Activated CD4-positive, alpha-beta T cell treated with anti-CD3 and anti-CD28 coated beads, Interleukin-10, Interleukin-2, amounts not matched to agents 100 ng/mL and 50 ng/mL, durations not matched to agents 16 hours and 8 hours (primary cell): ENCODE measurements at regions not wholly inside any gene's neighbourhood (a gene's known extent, or its start where the extent isn't known, plus 50 kb on each side); places are given as distances from the start of the nearest gene placed in this dataset.
A peak's percentile ranks its signal among the peaks of the same experiment; 100 is the strongest.
"Not testable (repeated sequence)": the region's sequence is repeated elsewhere in the genome, so short reads cannot be mapped to it uniquely, and the experiment has no call there.

Experiments
- DNase-seq: peaks from one replicate; pipeline ENCODE4 v3.0.0-alpha.2; 2020

GRCh38 chr11:37969336-37969735, 1371.3 kb upstream of the RAG2 start:
- DNase-seq, result not testable (repeated sequence)

GRCh38 chr11:37968148-37968547, 1370.1 kb upstream of the RAG2 start:
- DNase-seq, result no peak

- DNase-seq, result no peak
Observed at GRCh38 chr11:37967635-37968034, 1369.6 kb upstream of the RAG2 start.

- no peak for DNase-seq
Observed at GRCh38 chr11:37963440-37963839, 1365.4 kb upstream of the RAG2 start.

GRCh38 chr11:37957717-37958116, 1359.7 kb upstream of the RAG2 start:
- DNase-seq, result no peak

- DNase-seq, result no peak
Observed at GRCh38 chr11:37951996-37952395, 1354.0 kb upstream of the RAG2 start.

GRCh38 chr11:37948258-37948657, 1350.2 kb upstream of the RAG2 start:
- DNase-seq, result no peak

- DNase-seq, result no peak
Observed at GRCh38 chr11:37947821-37948220, 1349.8 kb upstream of the RAG2 start.

GRCh38 chr11:37946155-37946766, 1348.2 kb upstream of the RAG2 start:
- peak; percentile 31 for DNase-seq

GRCh38 chr11:37942081-37942480, 1344.0 kb upstream of the RAG2 start:
- DNase-seq, result no peak

- DNase-seq, result no peak
Observed at GRCh38 chr11:37929100-37929653, 1331.1 kb upstream of the RAG2 start.

GRCh38 chr11:37926772-37927171, 1328.7 kb upstream of the RAG2 start:
- DNase-seq, result no peak

GRCh38 chr11:37916331-37916730, 1318.3 kb upstream of the RAG2 start:
- DNase-seq, result no peak

GRCh38 chr11:37914859-37915258, 1316.8 kb upstream of the RAG2 start:
- no peak for DNase-seq

GRCh38 chr11:37908219-37908548, 1310.1 kb upstream of the RAG2 start:
- DNase-seq, result no peak

GRCh38 chr11:37907436-37908218, 1309.6 kb upstream of the RAG2 start:
- no peak for DNase-seq

GRCh38 chr11:37905707-37906417, 1307.8 kb upstream of the RAG2 start:
- no peak for DNase-seq

GRCh38 chr11:37896016-37896415, 1298.0 kb upstream of the RAG2 start:
- no peak for DNase-seq

GRCh38 chr11:37881741-37882140, 1283.7 kb upstream of the RAG2 start:
- no peak for DNase-seq

- no peak for DNase-seq
Observed at GRCh38 chr11:37861671-37862070, 1263.6 kb upstream of the RAG2 start.

- not testable (repeated sequence) for DNase-seq
Observed at GRCh38 chr11:37858806-37859537, 1260.9 kb upstream of the RAG2 start.

- DNase-seq, result no peak
Observed at GRCh38 chr11:37858398-37858797, 1260.4 kb upstream of the RAG2 start.

- DNase-seq, result no peak
Observed at GRCh38 chr11:37857726-37858125, 1259.7 kb upstream of the RAG2 start.
